GM13977 (cell line): ENCODE measurements at regions not wholly inside any gene's neighbourhood (a gene's known extent, or its start where the extent isn't known, plus 50 kb on each side); places are given as distances from the start of the nearest gene placed in this dataset.
"Not testable (repeated sequence)": the region's sequence is repeated elsewhere in the genome, so short reads cannot be mapped to it uniquely, and the experiment has no call there.

Source experiments
- DNase-seq: peaks from one replicate; pipeline ENCODE4 v3.0.0; 2012; ENCODE audit warnings: low spot score
- in situ Hi-C: fragments of 300-500 bp; cut with MboI; formaldehyde crosslinking; loops from one replicate; pipeline ENCODE4 v1.12.0; 2022; ENCODE audit warnings: low sequenced_read_pairs, low pct_unique_long_range_greater_than_20kb, mixed read lengths, inconsistent platforms; ENCODE audit not compliant: unreplicated experiment

GRCh38 chr21:5060364-5061083 is 5460.9 kb upstream of the TPTE start:
- DNase-seq, in situ Hi-C loops: not testable (repeated sequence)

GRCh38 chr21:5064581-5065142 is 5456.7 kb upstream of the TPTE start:
- in situ Hi-C loops, DNase-seq: not testable (repeated sequence)

- DNase-seq, in situ Hi-C loops: not testable (repeated sequence)
These were observed 5455.9 kb upstream of the TPTE start for GRCh38 chr21:5065240-5066211.

GRCh38 chr21:5066682-5067251 is 5454.6 kb upstream of the TPTE start:
- in situ Hi-C loops = not testable (repeated sequence)

GRCh38 chr21:5067326-5068048 is 5453.9 kb upstream of the TPTE start:
- in situ Hi-C loops, DNase-seq: not testable (repeated sequence)

More at GRCh38 chr21:5066682-5067251, 5454.6 kb upstream of the TPTE start:
- not testable (repeated sequence) for DNase-seq

- DNase-seq, in situ Hi-C loops: not testable (repeated sequence)
These were observed 5452.7 kb upstream of the TPTE start for GRCh38 chr21:5068649-5069048.

GRCh38 chr21:5071180-5071579 is 5450.2 kb upstream of the TPTE start:
- DNase-seq = not testable (repeated sequence)

GRCh38 chr21:5076854-5077253 is 5444.5 kb upstream of the TPTE start:
- in situ Hi-C loops, DNase-seq: not testable (repeated sequence)

More at GRCh38 chr21:5071180-5071579, 5450.2 kb upstream of the TPTE start:
- in situ Hi-C loops = not testable (repeated sequence)

GRCh38 chr21:5079361-5079760 is 5442.0 kb upstream of the TPTE start:
- DNase-seq, in situ Hi-C loops: not testable (repeated sequence)

GRCh38 chr21:5080015-5080414 is 5441.4 kb upstream of the TPTE start:
- DNase-seq, in situ Hi-C loops: not testable (repeated sequence)

GRCh38 chr21:5084246-5084645 is 5437.1 kb upstream of the TPTE start:
- in situ Hi-C loops, DNase-seq: not testable (repeated sequence)

- in situ Hi-C loops, DNase-seq: not testable (repeated sequence)
These were observed 5435.9 kb upstream of the TPTE start for GRCh38 chr21:5085456-5085855.

- DNase-seq = not testable (repeated sequence)
These were observed 5435.0 kb upstream of the TPTE start for GRCh38 chr21:5086416-5086815.

GRCh38 chr21:5088820-5089219 is 5432.6 kb upstream of the TPTE start:
- DNase-seq, in situ Hi-C loops: not testable (repeated sequence)

More at GRCh38 chr21:5086416-5086815, 5435.0 kb upstream of the TPTE start:
- in situ Hi-C loops = not testable (repeated sequence)

- DNase-seq, in situ Hi-C loops: not testable (repeated sequence)
These were observed 5431.8 kb upstream of the TPTE start for GRCh38 chr21:5089399-5090089.
